ENCODE measurements at regions not wholly inside any gene's neighbourhood (a gene's known extent, or its start where the extent isn't known, plus 50 kb on each side); places are given as distances from the start of the nearest gene placed in this dataset.

DNA sequence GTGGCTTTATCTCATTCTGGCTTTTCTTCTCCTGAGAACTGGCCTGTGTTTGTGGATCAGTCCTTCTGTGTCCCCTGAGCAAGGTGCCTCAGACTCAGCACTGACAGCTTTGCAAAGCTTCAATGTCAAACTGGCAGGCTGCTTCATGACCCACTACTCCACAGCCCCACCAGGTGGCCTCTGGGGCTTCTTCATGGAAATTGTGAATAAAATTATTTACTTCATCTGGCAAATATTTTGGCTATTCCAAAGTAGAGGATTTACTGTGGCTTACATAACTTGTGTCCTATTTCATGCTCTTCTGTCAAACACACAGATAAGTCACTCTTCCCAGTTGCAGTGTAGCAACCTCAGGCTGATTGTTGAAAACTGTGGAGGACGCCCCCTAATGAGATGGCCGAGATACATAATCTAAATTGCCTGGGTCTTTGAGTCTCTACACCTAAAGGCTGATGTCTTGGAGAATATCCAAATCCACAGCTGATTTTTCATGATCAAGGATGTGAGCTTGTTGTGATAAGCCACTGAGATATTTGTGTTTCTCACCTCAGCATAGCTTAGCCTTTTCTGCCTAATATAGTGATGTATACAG, 721.9 kb upstream of the SLC10A2 start:
- DNase-seq (ENCODE audit: low read depth), result no peak

DNA sequence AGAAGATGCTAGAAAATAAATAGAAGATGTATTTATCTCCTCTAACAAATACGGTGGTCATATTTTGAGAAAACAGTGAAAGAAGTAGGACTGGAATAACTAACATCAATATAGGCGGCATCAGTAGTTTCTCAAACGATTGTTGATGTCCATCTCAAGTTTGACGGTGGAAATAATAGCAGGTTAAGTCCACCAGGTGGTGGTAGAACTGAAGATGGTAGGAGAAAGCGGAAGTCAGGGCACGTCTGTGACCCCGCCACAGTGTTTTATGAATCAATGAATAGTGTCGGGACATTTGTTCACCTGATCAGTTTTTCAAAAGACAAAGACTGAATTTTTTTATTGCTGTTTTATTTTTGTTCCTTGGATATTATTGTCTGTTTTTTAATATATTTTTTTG, 706.4 kb upstream of the SLC10A2 start:
- DNase-seq (ENCODE audit: low read depth), result no peak

DNA sequence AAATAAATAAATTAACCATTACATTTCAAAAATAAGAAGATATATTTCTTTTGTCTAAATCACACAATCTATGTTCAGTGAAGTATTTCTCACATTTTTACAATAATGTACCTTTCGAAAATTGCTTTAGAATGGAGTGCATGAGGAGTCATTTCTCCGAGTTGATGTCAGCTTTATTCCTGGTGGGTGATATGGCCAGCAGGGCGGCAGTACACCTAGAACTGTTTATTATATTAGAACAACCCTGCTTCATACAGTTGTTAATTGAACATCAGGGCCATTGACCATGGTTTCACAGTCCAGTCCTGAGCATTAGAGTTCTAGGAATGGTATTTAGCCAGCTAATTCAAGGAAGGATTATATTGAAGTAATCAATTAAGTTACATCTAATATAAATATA, 696.3 kb upstream of the SLC10A2 start:
- no peak for DNase-seq (ENCODE audit: low read depth)

DNA sequence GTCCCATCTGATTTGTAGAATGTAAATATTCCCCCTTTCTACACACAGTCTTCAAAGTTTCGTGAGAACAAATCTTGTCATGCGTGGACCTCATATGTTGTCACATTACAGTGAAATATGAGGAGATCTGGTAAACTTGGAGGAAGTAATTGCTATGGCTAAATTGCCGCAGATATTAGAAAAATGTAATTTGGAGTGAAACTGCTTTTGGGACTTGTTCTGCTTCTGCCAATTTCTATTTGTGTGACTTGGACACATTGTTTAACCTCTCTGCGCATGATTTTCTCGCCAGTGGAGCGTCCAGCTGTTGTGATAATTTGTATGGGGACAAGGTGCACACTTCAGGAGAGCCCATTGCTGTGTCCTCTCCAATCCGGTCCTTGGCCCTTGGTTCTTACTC, 693.1 kb upstream of the SLC10A2 start:
- DNase-seq (ENCODE audit: low read depth), result no peak

DNA sequence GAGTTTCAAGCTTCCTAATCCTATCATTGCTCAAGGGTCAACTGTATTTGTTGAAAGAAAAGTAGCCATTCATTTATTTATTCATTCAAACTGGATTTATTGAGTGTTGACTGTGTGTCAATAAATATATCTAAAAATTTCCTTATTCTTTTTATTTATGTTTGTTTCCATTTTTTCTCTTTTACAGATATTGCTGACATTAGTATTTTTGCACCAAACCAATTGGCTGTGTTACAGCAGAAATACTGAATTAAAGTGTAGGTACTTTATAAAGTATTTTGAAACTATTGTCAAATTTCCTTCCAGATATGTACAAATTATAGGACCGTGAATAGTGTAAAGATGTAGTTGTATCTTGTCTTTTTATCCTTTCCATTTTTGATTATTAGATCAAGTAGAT, 692.0 kb upstream of the SLC10A2 start:
- DNase-seq (ENCODE audit: low read depth), result no peak

DNA sequence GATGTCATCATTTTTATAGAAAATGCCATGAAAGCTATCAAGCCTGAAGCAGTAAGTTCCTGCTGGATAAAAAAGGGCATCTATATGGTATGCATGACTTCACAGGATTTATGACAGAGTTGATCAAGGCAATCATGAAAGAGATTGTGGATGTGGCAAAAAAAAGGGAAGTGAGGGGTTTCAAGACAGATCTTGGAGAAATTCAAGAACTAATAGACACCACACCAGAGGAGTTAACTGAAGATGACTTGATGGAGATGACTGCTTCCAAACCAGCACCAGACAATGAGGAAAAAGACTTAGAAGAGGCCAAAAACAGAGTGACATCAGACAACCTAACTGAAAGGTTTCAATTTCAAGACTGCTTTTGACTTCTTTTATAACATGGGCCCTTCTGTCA, 691.1 kb upstream of the SLC10A2 start:
- no peak for DNase-seq (ENCODE audit: low read depth)

DNA sequence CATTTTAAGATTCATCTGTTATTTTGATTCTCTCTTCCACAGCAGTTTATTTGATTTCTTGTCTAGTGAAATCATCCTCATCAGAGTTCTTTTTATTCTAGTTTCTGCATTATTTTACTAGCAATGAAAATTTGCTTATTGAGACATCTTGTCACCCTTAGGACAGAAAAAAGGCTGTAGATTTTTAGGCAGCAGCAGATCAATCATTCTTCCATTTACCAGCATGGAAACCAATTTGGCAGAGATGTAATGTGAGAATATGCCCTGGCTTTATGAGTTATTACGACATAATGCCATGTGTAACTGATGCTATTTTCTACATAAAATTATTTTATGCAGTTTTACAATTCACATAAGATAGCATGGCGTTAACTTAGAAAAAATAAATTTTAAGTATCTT, 688.6 kb upstream of the SLC10A2 start:
- no peak for DNase-seq (ENCODE audit: low read depth)

DNA sequence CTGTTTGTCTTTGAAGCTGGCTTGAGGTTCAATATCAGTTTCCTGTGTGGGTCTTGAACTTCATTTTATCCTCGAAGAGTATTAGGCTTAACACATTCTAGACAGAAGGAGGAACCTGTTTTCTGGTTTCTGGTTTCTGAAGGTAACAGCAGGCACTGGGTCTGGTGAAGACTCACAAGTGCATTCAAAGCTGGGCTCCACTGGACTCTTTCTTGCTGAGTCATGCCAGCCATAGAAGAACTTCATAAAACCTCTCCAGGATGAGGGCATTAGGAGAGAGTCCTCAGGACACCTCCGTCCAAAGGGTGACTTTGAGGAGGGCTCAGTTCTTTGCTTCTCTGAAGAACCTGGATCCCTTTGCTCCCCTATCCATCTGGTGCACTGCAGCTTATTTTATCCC, 668.6 kb upstream of the SLC10A2 start:
- DNase-seq (ENCODE audit: low read depth), result no peak

DNA sequence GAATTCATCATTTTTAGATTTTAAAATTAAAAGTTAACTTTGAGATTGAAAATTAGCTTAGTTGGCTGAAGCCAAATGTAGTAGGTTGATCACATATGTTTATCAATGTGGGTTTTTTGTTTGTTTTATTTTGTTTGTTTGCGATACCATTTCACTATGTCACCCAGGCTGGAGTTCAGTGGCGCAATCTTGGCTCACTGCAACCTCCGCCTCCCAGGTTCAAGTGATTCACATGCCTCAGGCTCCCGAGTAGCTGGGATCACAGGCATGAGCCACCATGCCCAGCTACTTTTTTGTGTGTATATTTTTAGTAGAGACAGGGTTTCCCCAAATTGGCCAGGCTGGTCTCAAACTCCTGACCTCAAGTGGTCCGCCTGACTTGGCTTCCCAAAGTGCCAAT, 665.7 kb upstream of the SLC10A2 start:
- DNase-seq (ENCODE audit: low read depth), result no peak

DNA sequence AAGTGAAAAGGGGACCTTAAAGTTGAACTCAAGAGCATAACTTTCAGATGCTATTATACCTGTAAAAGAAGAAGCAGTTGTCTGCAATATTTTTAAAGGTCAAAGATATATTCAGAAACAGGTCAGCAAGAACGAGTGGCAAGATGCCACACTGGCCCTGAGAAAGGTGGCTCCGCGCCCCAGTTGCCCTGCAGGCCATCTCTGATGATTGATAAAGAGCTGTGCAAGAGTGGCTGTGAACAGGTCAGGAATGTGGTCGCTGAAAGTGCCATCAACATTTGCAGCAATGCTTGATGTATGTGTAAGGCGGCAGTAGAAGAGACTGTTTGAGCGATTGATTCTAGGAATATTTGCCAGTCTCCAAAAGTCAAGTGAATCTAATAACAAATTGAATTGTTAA, 664.2 kb upstream of the SLC10A2 start:
- DNase-seq (ENCODE audit: low read depth), result no peak

DNA sequence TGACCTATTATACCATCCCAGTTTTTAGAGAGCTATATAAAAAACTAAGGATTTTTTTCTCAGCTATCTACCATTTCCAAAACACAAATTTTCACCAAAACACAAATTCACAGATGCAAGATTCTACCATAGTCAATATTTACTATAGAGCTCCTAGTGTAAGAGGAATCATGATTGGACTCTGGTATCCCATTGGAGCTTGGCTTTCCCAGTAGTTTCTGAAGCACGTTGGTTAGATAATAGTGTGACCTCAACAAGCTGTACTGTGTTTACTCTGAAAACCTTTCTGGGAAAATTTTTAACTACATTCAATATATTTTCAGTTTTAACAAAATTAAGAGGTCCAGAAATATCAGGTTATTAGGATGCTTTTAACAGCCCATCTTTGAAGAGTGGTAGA, 660.6 kb upstream of the SLC10A2 start:
- no peak for DNase-seq (ENCODE audit: low read depth)

DNA sequence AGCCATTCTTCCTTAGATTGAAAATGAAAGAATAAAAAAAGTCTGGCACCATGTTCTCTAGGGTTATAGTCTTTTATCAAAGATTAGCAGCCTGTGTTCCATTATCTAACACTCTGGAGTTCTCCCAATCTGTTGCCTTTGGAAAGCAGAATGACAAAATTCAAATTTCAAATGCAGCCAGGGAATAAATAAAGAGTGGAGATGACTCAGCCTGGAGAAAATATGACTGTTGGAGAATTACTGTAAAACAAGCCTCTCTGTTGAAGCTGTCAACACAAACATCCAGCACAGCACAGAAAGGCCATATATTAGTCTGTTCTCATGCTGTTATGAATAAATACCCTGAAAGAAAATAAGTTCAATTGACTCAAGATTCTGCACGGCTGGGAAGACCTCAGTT, 650.5 kb upstream of the SLC10A2 start:
- no peak for DNase-seq (ENCODE audit: low read depth)

DNA sequence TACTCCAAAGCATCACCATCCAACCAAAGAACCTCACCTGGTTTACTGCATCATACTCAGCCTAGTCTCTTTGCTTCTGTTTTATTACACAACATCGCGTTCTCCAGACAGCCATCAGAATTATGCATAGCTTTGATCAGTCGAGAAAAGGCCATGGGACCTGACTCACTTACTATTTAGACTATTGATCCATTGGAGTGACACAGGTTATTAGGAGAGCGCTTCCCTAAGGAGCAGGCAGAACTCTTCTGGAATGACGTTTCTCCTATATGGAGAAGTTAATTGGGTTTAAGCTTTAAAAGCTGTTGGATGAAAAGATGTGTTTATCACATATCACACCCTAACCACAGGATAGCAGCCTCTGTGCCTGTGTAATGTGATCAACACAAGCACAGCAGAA, 649.1 kb upstream of the SLC10A2 start:
- DNase-seq (ENCODE audit: low read depth), result no peak

DNA sequence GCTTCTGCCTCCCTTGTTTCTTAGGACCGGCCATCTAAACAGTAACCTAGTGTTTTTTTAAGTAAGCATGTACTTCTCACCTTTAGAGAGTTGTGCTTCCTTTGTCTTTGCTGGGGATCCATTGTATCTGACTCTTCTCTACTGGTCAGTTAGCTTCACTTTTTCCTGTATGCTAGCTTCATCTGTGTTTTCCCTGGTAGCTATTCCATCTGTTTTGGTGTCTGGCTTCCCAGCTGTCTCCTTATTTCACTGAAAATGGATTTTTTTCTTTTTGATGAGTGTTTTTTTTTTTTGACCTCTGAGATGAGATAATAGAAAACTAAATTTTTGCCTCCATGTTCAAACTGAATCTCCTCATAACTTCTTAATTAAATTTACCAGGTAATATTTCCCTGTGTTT, 637.0 kb upstream of the SLC10A2 start:
- DNase-seq (ENCODE audit: low read depth), result no peak

DNA sequence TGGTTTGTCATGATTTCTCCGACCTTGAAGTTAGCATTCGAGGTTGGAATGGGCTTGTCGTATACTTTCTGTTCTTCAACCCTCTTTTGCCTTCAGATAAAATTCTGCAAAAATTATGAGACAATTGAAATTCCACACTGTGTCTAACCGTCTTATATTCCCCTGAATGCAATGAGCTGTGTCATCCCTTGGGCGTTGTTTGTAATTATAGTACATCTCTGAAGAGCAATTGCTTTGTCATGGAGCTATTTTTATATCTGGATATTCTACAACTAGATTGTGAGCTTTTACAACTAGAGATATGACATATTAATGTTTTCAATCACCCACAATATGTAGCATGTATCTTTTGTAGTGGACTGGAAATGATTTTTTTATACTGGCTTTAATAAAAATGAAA, 631.8 kb upstream of the SLC10A2 start:
- DNase-seq (ENCODE audit: low read depth), result no peak

DNA sequence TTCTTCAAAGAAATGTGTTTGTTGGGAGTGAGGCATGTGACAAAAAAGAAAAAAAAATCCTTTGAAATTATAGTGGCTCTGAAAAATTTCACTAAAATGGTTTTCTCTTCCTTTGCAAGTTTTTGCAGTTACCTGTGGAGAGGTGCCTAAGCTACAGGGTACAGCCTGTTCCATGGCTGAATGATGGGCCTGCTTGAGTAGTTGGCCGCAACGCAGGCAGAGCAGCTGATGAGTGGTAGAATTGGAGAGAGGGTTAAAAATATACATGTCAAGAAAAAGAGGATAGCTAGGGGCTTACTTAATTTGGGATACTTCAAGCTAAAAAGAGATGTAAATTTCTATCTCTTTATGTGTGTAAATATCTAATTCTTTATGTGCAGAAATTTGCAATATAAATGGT, 629.1 kb upstream of the SLC10A2 start:
- no peak for DNase-seq (ENCODE audit: low read depth)

DNA sequence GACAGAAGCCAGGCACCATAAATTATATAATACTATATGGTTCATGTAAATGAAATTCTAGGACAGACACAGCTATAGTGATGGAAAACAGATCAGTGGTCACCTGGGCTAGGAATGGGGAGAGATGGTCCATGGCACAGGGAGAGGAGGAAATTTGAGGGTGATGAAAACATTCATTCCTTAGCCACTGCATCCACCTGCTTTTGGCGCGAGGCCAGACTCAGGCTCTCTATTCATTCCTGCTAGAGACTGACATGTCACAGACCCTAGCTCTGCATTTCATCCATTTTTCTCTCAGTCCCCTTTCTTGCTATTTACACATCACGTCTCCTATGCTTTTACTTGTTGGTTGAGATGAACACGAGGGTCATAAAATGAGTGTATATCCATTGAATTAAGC, 628.3 kb upstream of the SLC10A2 start:
- no peak for DNase-seq (ENCODE audit: low read depth)

DNA sequence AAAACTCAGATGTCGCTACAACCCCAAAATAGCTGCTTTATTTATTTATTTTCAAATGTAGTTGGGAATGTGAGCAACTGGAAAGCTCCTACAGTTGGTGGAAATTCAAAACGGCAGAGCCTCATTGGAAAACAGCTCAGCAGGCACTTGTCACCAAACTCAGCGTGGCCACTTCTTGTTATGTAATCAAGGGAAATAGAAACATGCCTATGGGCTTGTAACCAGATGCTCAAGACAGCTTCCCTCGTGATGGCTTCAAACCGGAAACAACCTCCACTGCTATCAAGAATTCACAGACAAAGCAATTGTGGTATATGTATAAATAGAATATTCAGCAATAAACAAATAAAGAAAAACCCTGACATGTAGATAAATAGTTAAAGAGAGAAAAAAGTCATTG, 627.8 kb upstream of the SLC10A2 start:
- no peak for DNase-seq (ENCODE audit: low read depth)

DNA sequence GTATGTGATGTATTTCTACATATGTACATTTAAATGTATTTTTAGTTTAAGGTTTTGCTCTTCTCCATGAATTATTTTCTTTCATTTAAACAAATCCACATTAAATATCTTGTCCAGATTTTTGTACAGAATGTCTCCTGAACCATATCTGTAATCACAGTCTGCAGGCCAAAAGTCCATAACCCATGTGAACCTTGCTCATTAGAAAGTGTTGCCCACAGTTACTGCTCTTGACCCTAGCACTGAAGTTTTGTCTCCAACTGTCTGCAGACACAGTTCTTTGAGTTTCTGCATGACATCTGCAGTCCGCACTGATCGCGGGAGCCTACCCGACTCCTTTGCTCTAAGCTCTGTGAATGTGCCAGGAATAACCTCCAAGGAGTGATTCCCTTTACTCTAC, 626.2 kb upstream of the SLC10A2 start:
- no peak for DNase-seq (ENCODE audit: low read depth)

DNA sequence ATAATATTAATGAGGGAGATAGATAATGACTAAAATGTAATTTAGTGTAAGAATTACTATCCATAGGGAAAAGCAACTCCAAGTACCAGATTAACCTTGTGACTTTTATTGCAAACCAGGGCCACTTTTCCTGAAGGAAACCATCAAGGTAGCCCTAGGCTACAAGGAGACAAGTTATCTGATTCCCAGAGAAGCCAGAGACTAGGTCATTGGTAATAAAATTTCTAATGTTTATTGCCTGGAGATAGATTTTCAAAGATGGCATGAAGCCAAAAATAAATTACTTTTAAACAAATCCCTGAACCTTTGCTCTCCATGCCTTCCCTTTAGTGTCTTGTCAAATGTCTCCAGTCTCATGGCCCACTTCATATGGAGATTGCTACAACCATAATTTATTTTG, 610.1 kb upstream of the SLC10A2 start:
- DNase-seq (ENCODE audit: low read depth), result no peak

DNA sequence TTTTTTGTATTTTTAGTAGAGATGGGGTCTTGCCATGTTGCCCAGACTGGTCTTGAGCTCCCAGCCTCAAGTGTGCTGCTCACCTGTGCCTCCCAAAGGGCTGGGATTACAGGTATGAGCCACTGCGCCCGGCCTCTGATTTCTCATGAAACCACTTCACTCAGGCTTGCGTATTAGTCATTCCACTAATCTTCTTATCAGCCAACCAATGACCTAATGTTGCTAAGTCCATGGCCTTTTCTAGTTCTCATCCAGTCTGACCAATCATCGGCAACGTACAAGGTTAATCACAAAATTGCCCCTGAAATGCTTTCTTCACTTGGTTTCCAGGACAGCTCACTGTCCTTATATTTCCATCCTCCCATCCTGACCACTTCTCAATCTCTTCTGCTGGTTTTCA, 605.3 kb upstream of the SLC10A2 start:
- no peak for DNase-seq (ENCODE audit: low read depth)

DNA sequence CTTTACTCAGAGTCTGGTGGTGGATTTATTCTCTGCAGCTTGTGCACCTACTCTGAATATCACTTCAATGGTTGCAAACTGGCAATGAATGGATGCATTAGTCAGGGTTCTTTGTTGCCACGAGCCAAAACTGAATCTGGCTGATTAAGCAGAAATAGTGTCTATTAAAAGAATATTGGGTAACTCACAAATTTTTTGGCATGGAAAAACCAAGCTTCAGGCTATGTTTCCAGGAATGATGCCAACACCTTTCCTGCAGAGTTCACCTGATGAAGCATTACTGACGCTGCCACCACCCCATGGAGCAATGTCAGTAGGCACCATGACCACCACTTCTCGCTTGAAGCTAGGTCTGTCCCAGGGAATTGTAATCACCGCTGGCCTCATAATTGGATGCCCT, 597.8 kb upstream of the SLC10A2 start:
- DNase-seq (ENCODE audit: low read depth), result no peak

DNA sequence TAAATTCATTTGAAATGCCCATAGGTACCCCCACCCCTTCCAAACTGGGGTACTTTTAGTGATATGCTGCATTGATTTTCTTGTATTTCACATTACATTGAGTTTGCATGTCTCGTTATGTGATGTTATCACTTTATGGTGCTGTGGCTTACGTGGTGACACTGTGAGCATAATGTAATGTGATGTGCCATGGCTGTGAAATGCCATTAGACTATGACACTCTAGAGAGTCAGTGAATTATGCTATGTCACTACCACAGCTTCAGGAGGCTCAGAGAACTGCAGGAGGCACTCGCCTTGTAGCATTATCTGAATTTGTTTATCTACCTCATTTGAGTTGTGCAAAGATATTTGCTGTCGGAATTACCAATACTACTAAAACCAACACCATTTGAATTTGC, 590.1 kb upstream of the SLC10A2 start:
- no peak for DNase-seq (ENCODE audit: low read depth)

DNA sequence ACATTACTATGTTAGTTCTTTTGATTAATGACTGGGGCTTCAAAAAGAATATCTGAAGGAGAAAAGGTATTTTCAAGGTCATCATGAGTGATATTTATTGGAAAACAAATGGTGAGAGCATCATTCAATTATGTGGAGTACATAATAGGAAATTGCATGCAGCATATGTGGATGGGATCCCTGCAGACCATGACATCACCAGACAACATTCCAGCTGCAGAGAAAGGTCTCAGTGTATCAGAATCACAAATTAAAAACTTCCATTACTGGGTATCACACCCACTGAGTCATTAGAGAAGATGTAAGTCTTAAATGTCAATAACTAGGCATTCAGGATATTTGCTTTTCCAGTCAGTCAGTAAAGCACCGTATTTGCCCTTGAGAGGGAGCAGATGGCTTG, 574.4 kb upstream of the SLC10A2 start:
- DNase-seq (ENCODE audit: low read depth), result no peak

DNA sequence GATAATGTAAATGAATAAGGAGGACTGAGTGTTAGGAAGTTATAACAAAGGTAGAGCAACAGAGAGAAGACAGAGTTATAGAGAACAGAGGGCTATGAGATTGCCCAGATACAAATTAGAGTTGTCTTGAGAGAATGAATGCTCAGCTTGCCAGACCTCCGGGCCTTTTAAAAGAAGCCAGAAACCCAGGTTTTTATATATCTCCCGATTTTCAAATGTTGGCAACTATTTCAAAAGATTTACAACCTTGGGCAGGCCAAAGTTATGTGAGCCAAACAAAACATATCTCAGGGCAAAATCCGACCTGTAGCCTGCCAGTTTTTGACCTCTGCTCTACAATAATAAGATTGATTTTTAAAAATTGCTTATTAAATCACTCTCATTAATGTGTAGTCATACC, 573.1 kb upstream of the SLC10A2 start:
- DNase-seq (ENCODE audit: low read depth), result no peak

Measured in stimulated activated CD8-positive, alpha-beta memory T cell treated with anti-CD3 and anti-CD28 coated beads, Interleukin-12 subunit alpha, Interleukin-12 subunit beta, amount 100 ng/mL, for 4 hours (primary cell).